ENCODE measurements at regions not wholly inside any gene's neighbourhood (a gene's known extent, or its start where the extent isn't known, plus 50 kb on each side); places are given as distances from the start of the nearest gene placed in this dataset.

DNA sequence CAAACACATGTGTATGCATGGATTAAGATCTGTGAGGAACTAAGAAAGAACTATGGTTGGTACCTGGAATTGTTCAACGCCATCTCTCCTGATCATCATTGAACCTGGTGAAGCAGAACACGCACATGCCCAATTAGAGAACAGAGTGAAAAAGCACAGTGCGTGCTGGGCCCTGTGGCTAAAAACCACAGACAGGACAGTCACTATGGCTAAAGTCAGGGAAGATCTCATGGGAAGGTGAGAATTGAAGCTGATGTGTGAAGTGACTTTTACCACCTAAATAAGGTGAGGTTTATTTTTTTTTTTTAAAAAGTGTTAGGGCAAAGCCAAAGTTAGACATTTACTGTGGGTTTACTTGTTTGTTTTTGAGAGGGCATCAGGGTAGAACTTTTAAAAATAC, 215.0 kb downstream of the SLC38A4 start:
- TF ChIP-seq, protein P1, sequence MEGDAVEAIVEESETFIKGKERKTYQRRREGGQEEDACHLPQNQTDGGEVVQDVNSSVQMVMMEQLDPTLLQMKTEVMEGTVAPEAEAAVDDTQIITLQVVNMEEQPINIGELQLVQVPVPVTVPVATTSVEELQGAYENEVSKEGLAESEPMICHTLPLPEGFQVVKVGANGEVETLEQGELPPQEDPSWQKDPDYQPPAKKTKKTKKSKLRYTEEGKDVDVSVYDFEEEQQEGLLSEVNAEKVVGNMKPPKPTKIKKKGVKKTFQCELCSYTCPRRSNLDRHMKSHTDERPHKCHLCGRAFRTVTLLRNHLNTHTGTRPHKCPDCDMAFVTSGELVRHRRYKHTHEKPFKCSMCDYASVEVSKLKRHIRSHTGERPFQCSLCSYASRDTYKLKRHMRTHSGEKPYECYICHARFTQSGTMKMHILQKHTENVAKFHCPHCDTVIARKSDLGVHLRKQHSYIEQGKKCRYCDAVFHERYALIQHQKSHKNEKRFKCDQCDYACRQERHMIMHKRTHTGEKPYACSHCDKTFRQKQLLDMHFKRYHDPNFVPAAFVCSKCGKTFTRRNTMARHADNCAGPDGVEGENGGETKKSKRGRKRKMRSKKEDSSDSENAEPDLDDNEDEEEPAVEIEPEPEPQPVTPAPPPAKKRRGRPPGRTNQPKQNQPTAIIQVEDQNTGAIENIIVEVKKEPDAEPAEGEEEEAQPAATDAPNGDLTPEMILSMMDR (IDR thresholded peaks at IDR 0.05): no peak

DNA sequence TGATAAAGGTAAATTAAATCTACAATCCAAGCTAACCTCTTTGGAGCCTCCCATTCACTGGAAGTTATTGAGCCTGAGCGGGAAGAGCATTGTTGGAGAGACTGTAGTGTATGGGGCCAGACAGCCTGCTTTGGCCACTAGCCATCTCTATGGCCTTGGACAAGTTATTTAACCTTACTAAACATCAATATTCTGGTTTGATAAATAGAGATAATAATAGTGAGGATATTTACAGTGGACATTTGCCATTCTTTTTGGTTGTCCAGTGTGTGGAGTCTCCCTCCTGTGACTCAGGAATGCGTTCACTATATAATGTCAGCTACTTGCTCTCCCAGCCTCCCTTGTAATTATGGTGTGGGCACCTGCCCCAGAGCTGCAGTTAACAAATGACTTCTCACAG, 216.1 kb downstream of the SLC38A4 start:
- Histone ChIP-seq H3K27ac (no peak overlapping the region), H3K27me3 (no peaks in the 10 kb centered on the region), H3K36me3 (no peaks in the 10 kb centered on the region), H3K4me1 (peaks cover 0 to 7% of the 10 kb centered on the region in 2 donors), H3K9me3 (no peaks in the 10 kb centered on the region), H3K4me3 (no peak overlapping the region)
- TF ChIP-seq, protein P1 (IDR thresholded peaks at IDR 0.05): no peak
- DNase-seq (ENCODE audit: low spot score): no peak

More for the DNA sequence above, 215.0 kb downstream of the SLC38A4 start:
- peaks cover 0 to 7% of the 10 kb centered on the region in 2 donors for H3K4me1 ChIP-seq
- H3K27me3 ChIP-seq: no peaks in the 10 kb centered on the region
- no peak for DNase-seq (ENCODE audit: low spot score)
- no peak overlapping the region for H3K4me3 ChIP-seq
- H3K9me3 ChIP-seq: no peaks in the 10 kb centered on the region
- no peak overlapping the region for H3K27ac ChIP-seq
- no peaks in the 10 kb centered on the region for H3K36me3 ChIP-seq

DNA sequence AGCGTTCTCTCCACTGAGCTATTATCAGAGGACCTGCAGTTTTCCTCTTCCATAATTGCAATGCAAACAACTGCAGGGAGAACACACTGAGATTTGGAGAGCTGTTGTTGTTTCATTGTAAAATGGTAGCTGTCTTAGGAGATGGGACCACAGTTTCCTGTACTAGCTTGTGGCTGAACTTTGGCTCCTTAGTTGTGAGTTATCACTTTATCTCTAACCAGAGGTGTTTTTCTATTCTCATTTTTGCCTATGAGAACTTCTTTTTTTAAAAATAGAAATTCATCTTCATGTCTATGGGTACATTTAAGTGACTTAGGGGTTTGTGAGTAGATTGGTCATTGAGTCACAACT, 216.5 kb downstream of the SLC38A4 start:
- TF ChIP-seq, protein P1 (IDR thresholded peaks at IDR 0.05): no peak
- H3K4me3 ChIP-seq: no peak overlapping the region

DNA sequence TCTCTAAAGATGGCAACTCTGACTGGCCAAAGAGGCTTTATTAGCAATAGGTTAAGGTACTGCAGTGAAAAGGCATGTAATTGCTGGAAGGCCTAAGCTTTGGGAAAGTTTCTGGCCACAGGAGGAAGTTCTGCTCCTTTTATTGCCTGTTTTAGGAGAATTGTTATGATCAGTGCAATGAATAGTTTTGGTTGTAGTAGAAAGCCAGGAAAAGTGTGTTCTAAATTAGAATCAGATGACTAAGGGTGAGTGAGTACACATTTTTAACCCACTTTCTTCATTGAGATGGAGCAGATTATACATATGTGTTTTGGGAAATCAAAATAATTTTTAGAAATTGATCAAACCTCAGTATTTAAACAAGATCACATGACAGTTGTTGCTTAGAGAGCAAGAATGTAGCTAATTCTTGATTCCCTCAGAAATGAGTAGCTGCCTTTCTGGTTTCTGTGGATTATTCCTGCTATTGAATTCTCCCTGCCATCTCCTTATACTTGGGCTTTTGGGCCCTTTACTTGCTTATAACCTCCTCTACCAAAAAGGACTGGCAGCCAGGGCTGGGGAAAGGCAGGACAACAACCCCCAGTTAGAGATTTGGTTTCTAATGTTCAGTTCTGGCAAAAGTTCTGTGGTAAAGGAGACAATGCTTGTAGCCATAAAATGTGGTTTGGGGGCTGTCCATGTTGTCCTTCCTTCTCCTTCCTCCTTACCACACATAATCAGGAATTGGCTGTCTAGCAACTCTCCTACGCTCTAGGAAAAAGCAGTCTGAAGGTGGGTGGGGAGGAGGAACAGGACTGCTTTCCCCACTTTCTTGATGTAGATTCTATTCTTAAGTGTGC, 217.1 kb downstream of the SLC38A4 start:
- peak overlapping the region in 1 of 2 donors; percentile 24 for H3K27ac ChIP-seq
- peaks cover 0 to 7% of the 10 kb centered on the region in 2 donors for H3K4me1 ChIP-seq
- H3K36me3 ChIP-seq: no peaks in the 10 kb centered on the region
- no peak overlapping the region for H3K4me3 ChIP-seq
- no peaks in the 10 kb centered on the region for H3K27me3 ChIP-seq
- TF ChIP-seq, protein P1 (IDR thresholded peaks at IDR 0.05): no peak
- no peaks in the 10 kb centered on the region for H3K9me3 ChIP-seq
- no peak for DNase-seq (ENCODE audit: low spot score)

More for the DNA sequence above, 216.5 kb downstream of the SLC38A4 start:
- Histone ChIP-seq H3K27ac (no peak overlapping the region), H3K9me3 (no peaks in the 10 kb centered on the region), H3K4me1 (peaks cover 0 to 7% of the 10 kb centered on the region in 2 donors), H3K36me3 (no peaks in the 10 kb centered on the region), H3K27me3 (no peaks in the 10 kb centered on the region)
- DNase-seq (ENCODE audit: low spot score): no peak

DNA sequence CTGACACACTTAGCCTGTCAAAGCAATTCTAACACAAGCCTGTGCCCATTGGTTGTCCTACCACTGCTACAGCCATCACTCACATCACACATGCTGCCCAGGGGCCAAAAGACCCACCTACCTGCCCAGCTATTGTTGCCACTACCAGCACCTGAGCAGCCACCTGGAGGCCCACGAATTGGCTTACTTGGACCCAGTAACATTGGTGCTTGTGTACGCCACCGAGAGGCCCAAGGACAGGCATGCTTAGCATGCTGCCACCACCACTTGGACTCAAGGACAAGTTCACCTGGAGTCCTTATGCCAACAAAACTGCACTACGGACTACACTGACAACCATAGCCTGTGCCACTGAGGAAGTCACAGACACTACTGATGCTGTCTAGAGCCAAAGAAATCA, 221.1 kb downstream of the SLC38A4 start:
- Histone ChIP-seq H3K4me1 (peaks cover 0 to 7% of the 10 kb centered on the region in 2 donors), H3K27ac (no peak overlapping the region), H3K36me3 (no peaks in the 10 kb centered on the region), H3K4me3 (no peak overlapping the region), H3K27me3 (no peaks in the 10 kb centered on the region), H3K9me3 (peaks cover 0 to 9% of the 10 kb centered on the region in 2 donors)
- TF ChIP-seq, protein P1 (IDR thresholded peaks at IDR 0.05): no peak
- no peak for DNase-seq (ENCODE audit: low spot score)

Data from right atrium auricular region (tissue), 2 donors.